NT2/D1 (cell line): ENCODE measurements at regions not wholly inside any gene's neighbourhood (a gene's known extent, or its start where the extent isn't known, plus 50 kb on each side); places are given as distances from the start of the nearest gene placed in this dataset.

Source experiments
- YY1 ChIP-seq: IDR thresholded peaks from 2 replicates; pipeline ENCODE4 v1.6.1; 2011; ENCODE audit not compliant: insufficient read length, insufficient read depth
- ZNF274 ChIP-seq: IDR thresholded peaks from 2 replicates; pipeline ENCODE4 v1.6.1; 2011; ENCODE audit warnings: mild to moderate bottlenecking, low read depth, low read length

DNA sequence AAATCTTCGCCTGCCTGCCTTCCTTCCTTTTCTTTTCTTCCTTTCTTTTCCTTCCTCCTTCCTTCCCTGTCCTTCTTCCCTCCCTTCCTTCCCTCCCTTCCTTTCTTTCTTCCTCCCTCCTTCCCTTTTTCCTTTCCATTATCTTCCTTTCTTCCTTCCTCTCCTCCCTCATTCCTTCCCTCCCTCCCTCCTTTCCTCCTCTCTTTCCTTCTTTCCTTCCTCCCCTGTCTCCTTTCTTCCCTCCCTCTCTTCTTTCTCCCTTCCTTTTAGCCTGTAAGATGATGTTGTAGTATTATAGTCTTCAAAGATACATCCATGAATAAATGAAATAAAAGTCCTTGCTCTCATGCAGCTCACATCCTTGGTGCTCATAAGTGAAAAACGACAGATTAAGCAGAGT, 539.3 kb downstream of the RBFOX1 start:
- TF ChIP-seq YY1 (no peak), ZNF274 (no peak)
